GM12872 (cell line): ENCODE measurements at regions not wholly inside any gene's neighbourhood (a gene's known extent, or its start where the extent isn't known, plus 50 kb on each side); places are given as distances from the start of the nearest gene placed in this dataset.

Experiments used
- TF ChIP-seq, protein P1 (sequence below): IDR thresholded peaks from 3 replicates; pipeline ENCODE4 v1.5.1; 2011; ENCODE audit warnings: low read depth, mild to moderate bottlenecking, low read length, moderate library complexity; ENCODE audit not compliant: insufficient read depth

DNA sequence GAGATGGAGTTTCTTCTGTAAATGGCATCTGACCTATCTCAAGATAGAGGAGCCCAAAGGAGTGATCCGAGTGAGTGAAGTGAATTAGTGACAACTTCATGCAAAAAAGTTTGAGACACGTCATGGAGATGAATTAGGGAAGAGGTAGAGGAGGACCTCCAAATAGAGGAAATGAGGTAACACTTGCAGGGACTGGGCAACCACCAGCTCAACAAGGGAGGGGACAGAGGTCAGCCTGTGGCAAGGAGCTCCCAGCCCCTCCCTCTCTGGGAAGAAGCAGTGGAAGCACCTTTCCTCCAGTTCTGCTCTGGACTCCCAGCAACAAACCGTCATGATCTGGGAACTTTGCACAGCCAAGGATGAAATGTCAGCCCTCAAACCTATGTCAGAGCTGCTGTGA, 83.5 kb upstream of the IKZF1 start:
- TF ChIP-seq, protein P1, sequence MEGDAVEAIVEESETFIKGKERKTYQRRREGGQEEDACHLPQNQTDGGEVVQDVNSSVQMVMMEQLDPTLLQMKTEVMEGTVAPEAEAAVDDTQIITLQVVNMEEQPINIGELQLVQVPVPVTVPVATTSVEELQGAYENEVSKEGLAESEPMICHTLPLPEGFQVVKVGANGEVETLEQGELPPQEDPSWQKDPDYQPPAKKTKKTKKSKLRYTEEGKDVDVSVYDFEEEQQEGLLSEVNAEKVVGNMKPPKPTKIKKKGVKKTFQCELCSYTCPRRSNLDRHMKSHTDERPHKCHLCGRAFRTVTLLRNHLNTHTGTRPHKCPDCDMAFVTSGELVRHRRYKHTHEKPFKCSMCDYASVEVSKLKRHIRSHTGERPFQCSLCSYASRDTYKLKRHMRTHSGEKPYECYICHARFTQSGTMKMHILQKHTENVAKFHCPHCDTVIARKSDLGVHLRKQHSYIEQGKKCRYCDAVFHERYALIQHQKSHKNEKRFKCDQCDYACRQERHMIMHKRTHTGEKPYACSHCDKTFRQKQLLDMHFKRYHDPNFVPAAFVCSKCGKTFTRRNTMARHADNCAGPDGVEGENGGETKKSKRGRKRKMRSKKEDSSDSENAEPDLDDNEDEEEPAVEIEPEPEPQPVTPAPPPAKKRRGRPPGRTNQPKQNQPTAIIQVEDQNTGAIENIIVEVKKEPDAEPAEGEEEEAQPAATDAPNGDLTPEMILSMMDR: no peak

DNA sequence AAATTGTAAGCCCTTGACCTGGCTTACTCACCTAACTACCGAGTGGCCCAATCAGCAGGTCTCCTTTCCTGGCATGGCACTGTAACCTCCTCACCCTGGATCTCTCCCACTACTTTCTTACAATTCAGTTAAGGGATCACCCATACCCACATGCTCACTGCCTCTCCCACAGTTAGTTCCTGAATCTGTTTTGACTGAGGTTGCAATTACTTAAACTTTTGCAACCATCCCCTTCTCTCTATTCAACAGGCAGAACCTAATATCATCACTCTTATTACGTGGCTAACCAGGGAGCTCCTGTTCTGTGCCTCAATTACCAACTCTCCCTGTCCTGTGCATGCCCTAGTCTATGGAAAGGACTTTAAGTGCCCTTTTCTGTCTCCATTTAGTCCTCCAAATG, 84.2 kb upstream of the IKZF1 start:
- TF ChIP-seq, protein P1: no peak

DNA sequence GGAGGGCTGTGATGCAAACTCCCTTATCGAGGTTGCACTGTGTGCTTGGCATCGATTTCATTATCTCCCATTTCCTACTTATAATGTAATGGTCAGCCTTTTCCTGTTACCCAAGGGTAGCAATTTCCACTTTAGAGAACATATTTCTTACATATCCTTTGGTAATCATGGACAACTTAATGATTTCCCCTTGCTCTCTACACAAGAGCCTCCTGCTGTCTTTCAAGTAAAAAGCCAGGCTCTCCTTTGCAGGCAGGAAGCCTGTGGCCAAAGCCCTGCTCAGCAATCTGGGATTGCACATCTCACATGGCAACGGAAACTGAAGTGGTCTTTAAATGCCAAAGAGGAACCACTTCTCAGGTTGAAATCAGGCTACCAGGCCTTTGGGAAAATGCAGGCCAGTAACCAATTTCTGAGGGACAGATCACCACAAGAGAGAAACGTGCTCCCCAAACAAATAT, 86.7 kb upstream of the IKZF1 start:
- TF ChIP-seq, protein P1: no peak

DNA sequence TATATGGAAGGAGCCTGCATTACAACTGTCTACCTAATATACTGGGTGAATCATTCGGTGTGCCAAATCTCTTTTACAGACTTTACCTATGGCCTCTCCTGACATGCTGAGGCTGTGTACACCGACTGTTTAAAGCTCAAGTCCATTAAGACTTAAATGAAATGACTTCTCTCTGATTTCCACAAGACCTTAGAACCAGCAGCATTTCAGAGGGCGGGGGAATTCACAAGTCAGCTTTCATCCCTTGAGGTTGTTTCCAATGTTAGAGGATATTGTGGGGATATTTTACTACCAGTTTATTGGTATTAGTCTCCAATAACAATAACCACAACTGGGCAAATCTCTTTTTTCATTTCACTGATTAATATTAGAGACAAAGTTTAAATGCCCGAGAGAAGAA, 87.1 kb upstream of the IKZF1 start:
- TF ChIP-seq, protein P1: no peak

DNA sequence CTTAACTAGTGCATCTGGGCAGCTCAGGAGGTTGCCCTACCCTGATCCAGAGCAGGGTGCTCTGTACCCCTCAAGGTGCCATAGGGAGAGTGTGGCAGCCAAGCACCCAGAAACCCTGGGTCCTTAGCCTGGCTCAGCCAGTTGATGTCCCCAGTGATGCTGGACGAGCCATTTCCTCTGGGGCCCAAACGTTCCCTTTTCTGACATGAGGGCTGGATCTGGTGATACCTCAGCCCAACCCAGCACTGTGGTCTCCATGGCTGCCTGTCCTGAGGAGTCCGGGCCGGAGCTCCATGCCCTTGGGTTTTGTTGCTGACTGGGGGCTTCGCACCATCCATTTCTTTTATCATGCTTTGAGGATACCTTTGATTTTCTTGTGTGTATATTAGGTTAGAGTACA, 87.9 kb upstream of the IKZF1 start:
- TF ChIP-seq, protein P1: no peak

DNA sequence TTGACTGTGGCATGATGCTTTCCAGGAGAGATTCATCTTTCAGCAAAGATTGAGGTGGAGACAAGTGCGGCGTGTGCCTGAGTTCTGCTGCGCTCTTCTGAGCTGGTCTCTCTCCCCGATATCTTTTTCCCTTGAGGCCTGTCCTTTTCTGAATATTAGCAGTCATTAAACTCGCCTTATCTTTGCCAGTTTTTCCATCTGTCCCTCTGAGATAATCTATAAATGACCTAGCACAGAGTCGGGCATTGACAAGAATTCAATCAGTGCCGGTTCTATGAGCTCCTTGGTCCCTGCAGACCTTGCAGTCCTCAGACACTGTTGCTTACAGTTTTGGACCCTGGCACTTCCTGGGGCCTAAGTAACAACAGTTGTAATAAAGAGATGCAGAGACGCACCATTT, 89.7 kb upstream of the IKZF1 start:
- TF ChIP-seq, protein P1: no peak

DNA sequence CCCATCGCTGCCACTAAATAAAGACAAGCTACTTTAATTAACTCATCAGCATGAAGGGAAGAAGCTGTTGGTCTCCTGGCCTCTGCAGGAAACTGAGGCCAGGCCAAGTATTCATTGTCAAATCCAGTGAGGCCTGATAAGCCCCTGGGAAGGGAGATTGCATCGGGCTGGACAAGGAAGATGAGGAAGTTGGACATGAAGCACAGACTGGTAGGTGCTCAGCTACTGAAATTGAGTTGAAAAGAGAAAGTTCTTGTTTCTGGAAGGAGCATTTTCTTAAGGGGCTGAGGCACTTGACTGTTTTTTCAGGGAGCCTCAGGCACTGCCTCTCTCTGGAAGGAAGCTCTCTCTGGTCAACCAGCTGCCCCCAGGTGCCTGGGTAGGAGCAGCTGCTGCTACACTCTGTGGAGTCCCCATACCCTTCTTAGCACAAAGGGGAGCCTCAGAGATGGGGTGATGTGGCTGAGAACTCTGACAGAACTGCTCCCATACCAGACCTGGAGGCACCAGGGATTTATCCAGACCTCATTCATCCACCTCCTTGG, 90.3 kb upstream of the IKZF1 start:
- TF ChIP-seq, protein P1: no peak

DNA sequence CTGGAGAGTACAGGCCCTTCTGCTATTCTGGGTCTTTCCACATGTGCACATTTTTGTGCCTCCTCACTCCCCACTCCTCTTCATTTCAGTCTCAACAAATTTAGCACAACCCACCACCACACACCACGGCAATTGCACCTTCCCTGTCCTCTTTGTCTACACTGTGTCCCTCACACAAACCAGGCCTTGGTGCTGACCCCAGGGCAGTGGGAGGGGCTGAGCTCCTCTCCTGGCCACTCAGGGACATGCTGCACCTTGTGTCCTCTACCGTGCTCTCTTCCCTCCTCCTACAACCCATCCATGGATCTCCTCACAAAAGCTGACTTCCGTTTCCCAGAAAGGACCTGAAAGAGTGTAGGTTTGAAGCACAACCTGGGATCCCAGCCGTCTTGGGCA, 90.9 kb upstream of the IKZF1 start:
- TF ChIP-seq, protein P1: no peak
